Ishikawa (cell line): ENCODE measurements at regions not wholly inside any gene's neighbourhood (a gene's known extent, or its start where the extent isn't known, plus 50 kb on each side); places are given as distances from the start of the nearest gene placed in this dataset.

Experiments used
- NFIC ChIP-seq: IDR thresholded peaks from 2 replicates; pipeline ENCODE4 v1.6.1; 2012
- TAF1 ChIP-seq: IDR thresholded peaks from 2 replicates; pipeline ENCODE4 v1.6.1; 2012; ENCODE audit warnings: low read depth, mild to moderate bottlenecking

- TF ChIP-seq NFIC (no peak), TAF1 (no peak)
Observed at GRCh38 chr14:89571491-89571890, 154.5 kb upstream of the FOXN3 start.
